GM19395 (cell line): ENCODE measurements at regions not wholly inside any gene's neighbourhood (a gene's known extent, or its start where the extent isn't known, plus 50 kb on each side); places are given as distances from the start of the nearest gene placed in this dataset.
A peak's percentile ranks its signal among the peaks of the same experiment; 100 is the strongest.
"Not testable (repeated sequence)": the region's sequence is repeated elsewhere in the genome, so short reads cannot be mapped to it uniquely, and the experiment has no call there.

Experiments used
- ATAC-seq: cut with Tn5 transposase; IDR thresholded peaks from one replicate; pipeline ENCODE4 v1.9.1; 2021; ENCODE audit warnings: mild to moderate bottlenecking, moderate library complexity; ENCODE audit not compliant: unreplicated experiment

DNA sequence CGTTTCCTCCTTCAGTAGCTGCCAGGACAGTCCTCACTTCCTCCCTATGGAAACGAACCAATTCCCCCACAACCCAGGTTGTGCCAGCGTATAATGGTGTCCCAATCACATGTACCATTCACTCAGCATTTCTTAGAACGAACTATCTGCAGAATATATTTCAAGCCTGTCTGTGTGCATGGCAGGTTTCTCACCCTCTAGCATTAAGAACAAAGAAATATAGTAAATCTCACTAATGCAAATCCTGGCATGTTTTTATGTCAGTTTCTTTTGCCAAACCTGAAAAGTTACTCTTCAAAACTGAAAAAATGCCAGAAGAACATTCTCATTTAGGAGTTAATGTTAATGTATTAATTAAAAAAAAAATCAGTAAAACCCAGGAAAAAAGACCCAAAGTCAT is 405.9 kb upstream of the KLF6 start:
- ATAC-seq: no peak

DNA sequence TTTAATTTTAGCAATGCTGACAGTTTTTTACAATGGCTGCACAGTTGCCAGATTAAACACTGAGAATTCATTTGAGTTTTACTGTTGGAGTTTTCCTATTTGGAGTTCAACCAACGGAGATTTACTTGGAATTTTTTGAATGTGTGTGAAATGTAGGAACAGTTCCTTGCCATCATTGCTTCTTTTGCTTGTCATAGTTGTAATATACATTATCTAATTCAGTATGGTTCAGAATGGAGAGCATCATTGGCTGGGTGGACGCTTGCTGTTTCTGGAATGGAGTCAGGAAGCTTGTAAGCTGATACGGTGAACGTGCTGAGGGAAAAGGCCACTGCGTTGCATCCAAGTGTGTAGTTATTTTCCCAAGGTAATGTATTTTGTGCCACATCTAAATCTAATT is 404.3 kb upstream of the KLF6 start:
- ATAC-seq: no peak

DNA sequence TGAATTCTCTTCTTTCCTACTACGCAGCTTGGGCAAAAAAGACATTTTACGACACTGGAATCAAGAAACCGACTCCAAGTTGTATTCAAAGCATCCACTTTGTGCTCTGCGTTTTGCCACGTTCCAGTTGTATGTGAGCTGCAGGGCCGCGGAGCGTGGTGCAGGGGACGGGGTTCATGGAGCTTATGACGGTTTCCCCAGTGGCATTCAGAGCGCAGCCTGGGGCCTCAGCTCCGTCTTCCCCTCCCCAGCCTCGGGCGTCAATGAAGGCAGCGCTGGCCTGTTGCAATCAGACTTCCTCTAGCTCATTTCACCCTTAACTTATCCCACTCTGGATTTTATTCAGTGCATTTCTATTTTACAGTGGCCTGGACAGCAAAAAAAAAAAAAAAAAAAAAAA is 403.4 kb upstream of the KLF6 start:
- no peak for ATAC-seq

DNA sequence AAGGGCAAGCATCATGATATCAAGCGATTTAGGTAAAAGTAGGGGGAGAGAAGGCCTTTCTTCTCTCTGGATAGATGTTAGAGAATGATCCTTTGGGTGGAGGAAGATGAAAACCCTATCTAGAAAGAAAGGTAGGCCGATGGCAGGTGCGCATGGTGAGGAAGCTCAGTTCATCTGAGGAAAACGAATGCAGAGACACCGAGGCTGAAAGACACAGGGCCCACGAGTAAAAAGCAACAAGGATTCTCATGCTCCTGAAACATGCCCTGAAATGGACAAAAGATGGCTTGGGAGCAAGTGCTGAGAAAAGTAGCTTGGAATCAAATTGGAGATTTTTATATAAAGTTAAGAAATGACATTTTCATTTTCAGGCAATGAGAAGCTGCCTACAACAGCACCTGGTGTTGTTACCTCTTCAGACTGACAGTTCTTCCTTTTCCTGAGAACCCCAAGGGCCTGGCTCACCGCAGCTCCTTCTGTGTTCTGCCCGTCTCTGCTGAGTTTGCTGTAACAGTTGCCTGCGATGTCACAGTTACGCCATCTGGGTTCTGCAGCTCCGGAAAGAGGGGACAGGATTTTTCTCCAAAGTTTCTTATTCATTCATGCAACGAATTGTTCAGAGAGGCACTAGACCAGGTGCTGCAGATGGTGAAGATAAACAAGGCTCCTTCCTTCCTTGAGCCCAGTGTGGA is 402.0 kb upstream of the KLF6 start:
- no peak for ATAC-seq

DNA sequence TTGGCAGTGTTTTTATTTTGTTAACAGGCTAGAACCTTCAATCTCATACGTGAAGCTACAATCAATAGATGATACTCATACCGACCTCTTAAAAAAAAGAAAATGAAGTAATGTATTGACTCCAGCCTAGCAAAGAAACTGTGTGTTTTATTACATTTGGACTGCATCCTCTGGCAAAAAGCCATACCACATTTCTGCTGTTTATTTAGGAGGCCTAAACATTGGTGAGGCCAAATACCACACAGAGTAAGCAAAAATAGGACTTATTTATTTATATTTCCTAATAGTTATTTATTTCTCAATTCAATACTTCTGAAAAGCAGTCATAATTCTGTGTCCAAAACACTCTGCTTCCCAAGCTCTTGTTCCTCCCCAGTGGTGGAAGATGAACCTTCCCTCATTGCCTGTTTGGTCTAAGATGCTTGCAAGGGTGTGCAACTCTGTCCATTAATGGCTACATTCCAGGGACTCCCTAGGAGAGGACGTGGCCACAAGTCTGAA is 398.8 kb upstream of the KLF6 start:
- ATAC-seq: no peak

DNA sequence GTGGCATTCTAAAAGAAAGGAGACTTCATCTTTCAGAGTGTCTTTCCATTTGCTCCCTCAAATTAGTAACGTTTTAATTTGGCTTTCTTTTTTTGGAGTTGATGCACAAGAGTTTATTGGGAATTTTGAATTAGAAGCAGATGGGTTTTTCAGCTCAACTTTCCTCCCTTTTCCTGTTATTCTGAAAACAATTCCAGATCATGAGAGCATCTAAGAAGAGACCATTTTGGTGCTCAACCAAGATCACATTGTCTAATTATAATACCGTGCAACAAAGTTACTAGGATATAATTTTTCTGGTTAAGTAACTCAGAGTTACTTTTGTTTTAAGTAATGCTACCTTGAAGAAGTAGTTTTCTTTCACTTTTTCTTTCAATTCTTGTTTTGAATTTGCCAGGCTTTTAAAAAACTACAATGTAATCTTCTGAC is 396.6 kb upstream of the KLF6 start:
- no peak for ATAC-seq

DNA sequence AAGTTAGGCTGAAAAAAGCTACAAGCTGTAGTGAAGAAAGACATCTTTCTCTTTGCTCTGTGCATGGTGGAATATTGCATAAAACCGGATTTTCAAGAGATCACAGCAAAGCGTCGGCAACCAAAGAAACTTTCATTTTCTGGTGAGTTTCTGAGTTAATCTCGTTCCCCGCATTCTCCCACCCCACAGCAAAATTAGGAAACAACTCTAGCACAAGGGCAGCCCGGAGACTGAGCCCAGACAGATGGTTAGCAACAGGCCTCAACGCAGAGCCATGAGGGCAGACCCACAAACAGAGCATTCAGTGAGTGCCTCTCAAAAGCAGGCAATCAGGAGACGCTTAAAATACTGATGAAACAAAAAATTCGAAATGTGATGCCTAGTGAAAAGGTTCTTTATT is 396.1 kb upstream of the KLF6 start:
- no peak for ATAC-seq

DNA sequence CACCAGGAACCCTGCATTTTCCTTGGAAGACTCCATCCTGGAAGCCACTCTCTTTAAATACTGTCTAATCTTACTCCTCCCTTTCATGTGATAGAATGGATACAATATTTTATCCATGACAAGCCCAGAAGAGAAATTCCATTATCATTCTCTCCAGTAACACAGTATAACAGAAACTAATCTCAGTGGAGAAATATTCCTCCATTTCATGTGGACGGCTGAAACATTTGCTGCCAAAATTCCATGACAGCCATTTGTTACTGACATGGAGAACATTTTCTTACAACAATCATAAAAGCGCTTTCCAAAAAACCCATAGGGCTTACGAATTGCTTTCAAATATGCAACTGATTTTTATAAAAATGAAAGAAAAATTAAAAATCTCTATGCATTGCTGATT is 392.8 kb upstream of the KLF6 start:
- ATAC-seq: no peak

DNA sequence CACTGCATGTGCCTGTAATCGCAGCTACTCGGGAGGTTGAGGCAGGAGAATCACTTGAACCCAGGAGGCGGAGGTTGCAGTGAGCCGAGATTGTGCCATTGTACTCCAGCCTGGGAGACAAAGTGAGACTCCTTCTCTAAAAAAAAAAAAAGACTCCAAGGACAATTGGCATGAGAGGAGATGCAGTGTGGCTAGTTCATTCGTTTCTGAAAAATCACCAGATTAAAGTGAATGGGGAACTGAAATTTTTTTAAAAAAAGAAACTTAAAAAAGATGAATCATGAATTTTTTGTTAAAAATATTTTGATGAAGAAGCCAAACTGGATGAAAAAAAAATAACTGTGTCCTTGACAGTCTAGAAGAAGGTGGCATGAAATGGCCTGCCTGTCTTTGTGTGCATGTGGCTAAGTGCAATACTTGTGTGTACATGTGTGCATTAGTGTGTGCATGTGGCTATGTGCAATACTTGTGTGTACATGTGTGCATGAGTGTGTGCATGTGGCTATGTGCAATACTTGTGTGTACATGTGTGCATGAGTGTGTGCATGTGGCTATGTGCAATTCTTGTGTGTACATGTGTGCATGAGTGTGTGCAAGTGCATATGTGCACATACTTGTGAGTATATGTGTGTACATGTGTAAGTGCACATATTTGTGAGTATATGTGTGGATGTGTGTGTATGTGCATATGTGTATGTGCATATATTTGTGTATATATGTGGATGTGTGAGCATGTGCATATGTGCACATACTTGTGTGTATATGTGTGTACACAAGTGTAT is 391.7 kb upstream of the KLF6 start:
- peak; percentile 24 for ATAC-seq

DNA sequence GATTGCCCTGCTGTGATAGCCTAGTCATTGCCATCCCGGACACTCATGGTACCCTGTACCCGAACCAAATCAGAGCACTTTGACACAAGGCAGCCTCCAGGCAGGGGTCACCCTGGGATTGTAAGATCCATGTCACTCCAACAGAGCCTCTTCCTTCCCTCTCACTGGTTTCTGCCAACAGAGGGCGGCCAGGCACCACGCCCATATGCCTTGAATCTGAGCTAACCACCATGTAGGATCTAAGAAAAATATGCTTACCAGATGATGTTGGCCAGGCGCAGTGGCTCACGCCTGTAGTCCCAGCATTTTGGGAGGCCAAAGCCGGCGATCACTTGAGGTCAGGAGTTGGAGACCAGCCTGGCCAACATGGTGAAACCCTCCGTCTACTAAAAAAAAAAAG is 389.2 kb upstream of the KLF6 start:
- no peak for ATAC-seq

DNA sequence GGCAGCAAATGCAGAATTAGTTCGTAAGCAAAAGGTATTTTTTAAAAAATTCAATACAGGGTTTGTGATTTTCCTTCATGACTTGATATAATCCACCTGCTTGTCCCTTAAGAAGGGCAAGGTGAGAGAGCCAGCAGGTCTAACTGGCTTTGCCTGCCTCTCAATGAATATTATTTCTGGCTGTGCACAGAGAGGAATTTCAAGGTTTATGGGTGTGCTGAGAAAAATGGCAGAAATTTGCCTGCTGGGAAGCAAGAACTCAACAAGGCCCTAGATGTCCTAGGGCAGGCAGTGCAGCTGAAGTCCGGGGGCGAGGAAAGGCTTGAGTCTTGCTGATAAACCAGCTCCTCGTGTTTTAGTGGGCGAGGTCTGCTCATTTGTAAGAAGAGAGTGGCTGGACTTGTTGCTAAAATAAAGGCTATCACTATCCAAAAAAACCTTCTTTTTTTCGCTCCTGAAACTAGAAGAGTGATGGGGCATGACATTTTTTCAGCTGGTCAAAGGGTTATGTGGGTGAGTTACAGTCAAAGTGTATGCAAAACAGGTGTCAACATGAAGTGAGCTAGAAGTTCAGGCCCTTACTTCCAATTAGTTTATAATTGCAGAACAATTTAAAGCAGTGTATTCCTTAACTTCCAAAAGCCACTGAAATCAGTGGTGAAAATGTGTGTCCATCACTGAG is 385.8 kb upstream of the KLF6 start:
- no peak for ATAC-seq

DNA sequence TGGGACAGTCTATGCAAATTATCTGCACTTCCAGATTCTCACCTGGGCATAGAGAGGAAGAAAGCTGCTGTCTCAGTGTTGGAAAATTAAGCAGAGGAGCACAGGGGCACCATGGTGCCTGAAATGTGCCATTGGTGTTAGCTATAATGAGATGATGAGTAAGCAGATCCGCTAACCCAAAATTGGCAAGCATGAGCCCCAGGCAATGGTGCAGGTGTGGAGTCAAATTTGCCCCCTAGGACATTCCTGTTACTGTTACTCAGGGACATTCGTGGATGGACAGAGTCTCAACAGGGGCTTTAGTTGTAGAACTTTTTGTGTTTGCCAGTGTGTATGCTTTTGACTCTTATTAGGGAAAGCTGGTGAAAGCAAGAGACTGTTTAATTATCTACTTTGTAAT is 385.2 kb upstream of the KLF6 start:
- ATAC-seq: no peak

DNA sequence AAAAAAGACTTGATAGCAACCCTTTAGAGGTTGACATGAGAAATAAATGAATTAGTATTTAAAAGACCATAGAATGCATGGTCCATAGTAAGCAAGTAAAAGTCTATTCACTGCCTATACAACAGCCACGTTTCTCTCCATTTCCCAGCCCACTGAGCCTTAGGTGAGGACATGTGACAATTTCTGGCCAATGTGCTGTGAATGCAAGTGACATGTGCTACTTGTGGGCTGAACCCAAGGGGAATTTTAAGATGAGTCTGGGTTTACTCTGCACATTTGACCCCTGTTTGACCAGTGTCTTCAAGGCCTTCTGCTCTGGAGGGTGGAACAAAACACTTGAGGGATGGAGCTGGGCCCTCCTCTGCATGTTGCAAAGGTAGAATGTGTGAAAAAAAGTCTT is 384.4 kb upstream of the KLF6 start:
- ATAC-seq: no peak

DNA sequence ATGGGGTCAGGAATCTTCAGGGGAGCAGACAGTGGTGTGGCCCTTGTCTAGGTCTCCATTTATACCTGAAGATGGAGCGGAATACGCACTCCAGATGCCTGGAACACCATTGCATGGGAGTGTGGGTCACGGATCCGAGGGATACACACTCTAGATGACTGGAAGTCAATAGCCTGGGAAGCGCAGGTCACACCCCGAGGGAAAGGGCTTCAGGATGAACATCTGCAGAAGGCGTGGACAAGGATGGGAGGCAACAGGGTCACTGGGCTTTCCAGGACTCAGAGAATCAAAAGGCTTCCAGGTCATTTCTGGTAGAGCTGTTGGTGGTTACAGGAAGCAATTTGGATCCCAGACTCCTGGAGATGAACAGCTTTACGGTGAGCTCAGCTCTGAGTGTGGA is 382.2 kb upstream of the KLF6 start:
- ATAC-seq: no peak

DNA sequence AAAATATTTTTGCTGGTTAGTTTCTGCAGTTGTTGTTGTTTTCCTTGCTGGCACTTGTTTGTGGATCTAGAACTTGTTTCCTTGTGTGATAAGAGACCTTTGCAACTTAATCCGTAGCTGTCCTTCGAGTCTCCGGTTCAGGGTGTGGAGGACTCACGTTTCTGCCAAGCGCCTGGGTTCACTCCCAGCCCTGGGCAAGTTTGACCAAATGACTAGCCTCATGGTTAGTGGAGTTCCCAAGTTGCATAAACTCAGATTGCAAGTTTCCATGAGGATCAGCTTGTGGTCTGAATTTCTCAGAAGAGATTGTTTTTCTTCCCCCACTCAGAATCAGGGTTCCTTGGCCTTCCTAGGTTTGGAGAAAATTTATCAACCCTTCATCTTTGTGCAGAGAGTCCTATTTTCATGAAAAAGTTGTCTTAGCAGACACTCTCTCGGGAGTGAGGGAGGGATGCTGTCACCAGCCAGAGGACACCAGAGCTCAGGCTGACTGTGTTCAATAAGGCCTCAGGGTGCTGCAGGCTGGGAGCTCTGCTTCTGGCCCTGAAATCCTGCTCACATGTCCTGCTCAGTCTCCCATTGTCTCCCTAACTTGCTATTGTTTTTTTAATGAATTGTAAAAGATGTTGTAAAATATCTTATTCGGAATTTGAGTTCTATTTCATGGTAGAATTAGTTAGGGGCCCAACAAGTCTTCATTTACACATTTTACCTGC is 377.7 kb upstream of the KLF6 start:
- no peak for ATAC-seq

DNA sequence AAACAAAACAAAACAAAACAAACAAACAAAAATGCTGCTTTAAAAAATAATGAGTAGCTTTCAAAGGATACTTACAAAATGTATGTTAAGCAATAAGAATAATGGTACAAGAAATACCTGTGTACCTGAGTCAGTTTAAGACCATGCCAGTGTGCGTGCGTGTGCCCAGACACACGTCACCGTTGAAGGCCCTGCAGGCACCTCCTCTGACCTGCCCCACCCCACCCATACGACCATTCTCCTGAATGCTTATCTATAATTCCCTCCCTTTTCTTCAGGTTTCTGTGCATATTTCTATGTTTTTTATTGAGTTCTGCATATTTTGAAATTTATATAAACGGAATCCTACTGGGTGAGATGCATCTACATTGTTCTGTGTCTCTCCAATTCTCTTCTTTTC is 374.2 kb upstream of the KLF6 start:
- no peak for ATAC-seq

DNA sequence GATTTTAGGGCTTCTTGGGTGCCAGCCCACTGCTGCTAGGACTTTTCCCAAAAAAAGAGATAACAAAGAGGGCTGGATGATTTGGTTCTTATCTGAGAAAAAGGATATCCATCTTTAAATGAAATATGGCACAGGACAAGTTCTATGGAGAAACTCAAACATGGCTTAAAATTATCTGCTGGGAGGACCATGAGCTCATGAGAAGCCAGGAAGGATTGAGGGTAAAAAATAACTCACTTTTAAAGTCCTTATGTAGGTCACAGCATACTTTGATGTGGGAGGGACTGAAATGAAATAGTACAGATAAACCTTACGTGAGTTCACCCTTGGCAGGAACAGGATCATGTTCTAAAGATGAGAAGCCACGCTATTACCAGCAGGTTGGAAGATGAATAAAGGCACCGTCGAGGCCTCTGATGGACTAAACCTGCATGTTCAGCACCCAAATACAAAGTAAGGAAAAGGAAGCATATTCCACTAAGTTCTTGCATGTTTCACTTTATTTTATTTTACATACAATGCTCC is 369.2 kb upstream of the KLF6 start:
- no peak for ATAC-seq

DNA sequence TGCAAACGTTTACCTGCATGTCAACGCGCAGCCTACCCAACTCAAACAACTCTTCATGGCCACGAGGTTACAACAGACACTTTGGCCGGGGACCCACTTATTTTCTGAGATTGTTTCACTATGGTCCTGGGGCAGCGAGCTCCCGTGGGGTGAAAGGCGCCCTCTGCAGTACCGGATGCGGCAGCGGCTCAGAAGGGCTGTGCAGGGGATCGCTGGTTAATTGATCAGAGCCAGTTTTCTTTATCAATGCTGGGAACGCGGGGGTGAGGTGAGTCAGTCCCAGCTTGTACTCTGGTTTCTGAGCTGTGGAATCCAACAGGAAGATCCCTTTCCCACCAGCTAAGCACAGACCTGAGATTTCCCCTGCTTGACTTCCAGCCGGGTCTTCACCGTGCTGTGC is 366.5 kb upstream of the KLF6 start:
- no peak for ATAC-seq

DNA sequence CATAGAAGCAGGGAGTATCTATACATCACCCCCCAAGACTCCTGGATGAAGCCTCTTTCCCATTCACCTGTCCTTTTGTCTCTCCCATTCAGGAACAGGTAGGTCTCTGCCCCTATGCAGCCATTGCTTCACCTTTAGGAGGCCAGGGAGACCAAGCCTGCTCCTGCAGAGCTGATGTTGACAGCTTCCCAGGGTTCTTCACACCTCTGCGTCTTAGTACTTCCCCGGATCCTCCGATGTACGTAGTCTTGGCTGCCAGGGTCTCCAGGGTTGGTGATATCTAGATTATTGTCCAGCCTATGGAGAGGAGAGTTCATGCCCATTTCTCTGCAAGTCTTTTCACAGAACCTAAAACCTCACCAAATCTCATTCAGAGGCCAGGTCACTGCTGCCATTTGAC is 365.7 kb upstream of the KLF6 start:
- ATAC-seq: no peak

DNA sequence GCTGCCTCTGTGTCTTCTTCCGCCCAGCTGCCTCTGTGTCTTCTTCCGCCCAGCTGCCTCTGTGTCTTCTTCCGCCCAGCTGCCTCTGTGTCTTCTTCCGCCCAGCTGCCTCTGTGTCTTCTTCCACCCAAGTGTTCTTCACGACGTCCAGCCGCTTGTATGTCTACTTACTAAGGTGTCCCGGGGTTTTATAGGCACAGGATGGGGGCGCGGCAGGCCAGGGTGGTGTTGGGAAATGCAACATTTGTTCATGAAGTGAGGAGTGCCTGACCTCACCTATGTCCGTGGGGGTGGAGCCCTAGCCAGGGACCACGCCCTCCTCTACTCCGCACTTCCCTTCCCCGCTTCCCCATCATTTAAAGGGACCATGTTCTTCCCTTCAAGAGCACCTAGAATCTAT is 364.5 kb upstream of the KLF6 start:
- not testable (repeated sequence) for ATAC-seq

DNA sequence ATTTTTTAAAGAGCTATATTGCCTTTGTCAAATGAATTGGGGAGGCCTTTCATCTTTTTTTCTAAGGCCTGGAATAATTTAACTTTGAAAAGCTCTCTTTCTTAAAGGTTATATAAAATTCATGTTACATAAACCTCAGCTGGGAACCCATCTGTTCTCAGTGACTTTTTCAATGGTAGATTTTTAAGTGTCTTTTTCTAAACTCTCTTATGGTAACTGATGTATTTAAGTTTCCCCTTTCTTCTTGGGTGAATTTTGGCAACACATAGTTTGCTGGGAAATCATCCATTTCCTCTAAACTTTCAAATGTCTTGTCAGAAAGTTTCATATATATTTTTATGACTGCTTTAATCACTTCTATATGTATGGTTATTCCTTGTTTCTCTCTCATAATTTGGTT is 362.2 kb upstream of the KLF6 start:
- no peak for ATAC-seq
